ENCODE measurements at regions not wholly inside any gene's neighbourhood (a gene's known extent, or its start where the extent isn't known, plus 50 kb on each side); places are given as distances from the start of the nearest gene placed in this dataset.
"Not testable (repeated sequence)": the region's sequence is repeated elsewhere in the genome, so short reads cannot be mapped to it uniquely, and the experiment has no call there.

DNA sequence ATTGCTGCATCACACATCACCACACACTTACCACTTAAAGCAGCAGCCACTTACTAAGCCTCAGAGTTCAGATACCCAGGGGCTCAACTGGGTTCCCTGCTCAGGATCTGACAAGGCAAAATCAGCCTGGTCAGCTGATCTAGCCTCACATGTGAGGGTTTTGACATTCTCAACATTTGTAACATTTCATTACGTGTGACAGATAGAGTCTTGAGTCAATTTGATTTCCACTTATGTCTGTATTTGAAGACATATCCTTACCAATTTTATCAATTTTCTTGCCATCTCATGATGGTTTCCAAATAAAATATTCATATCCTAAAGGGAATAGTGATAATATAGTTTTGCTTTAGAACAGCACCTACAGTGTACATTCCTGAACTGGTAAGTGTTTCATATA is 494.7 kb upstream of the PFKP start:
- H3K36me3 ChIP-seq (ENCODE audit: control insufficient read depth in 2 of 3, insufficient read depth in 3 of 3, low read length in 3 of 3) = no peaks in the 10 kb centered on the region
- ChIA-PET POLR2A (no interaction called here), CTCF (no interaction called here)
- H3K27me3 ChIP-seq (ENCODE audit: control insufficient read depth in 2 of 2, insufficient read depth in 2 of 2, low read length in 2 of 2) = no peaks in the 10 kb centered on the region
- no peak overlapping the region for H3K27ac Mint-ChIP-seq
- ATAC-seq (no peak), DNase-seq (no peak)
- no peaks in the 10 kb centered on the region for H3K9me3 ChIP-seq (ENCODE audit: control insufficient read depth in 2 of 3, low read length in 3 of 3)
- H3K4me3 ChIP-seq (ENCODE audit: low read length) = no peak overlapping the region
- no peaks in the 10 kb centered on the region for H3K9me3 Mint-ChIP-seq
- H3K36me3 Mint-ChIP-seq = no peaks in the 10 kb centered on the region
- H3K27ac ChIP-seq (ENCODE audit: low read depth, low read length) = no peak overlapping the region
- H3K4me3 Mint-ChIP-seq = no peak overlapping the region
- intact Hi-C loops (cut with micrococcal nuclease) = no loop called here
- H3K4me1 ChIP-seq (ENCODE audit: control insufficient read depth in 2 of 2, insufficient read depth in 2 of 2, low read length in 2 of 2) = no peaks in the 10 kb centered on the region
- no peaks in the 10 kb centered on the region for H3K4me1 Mint-ChIP-seq
- H3K27me3 Mint-ChIP-seq = peaks cover 0 to 23% (median 9%) of the 10 kb centered on the region in 5 donors

DNA sequence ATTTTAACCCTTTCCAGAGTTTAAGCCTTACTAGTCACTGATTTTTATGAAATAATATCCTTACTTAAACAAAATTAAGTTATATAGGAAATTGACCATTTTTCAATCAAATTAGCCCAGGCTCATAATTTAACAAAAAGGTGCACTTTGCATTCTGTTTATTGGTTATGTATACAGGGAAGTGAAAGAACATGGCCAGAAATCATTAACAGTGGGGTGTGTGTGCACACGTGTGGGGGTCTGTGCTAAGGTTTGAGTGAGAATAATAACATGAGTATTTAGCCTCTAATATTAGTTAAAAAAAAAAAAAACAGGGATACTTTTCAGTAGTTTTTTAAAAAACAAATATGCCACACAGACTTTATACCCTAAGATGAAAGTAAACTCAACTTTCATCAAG is 510.5 kb upstream of the PFKP start:
- POLR2A ChIA-PET = no interaction called here
- no peaks in the 10 kb centered on the region for H3K4me1 Mint-ChIP-seq

GRCh38 chr10:2548071-2548470 is 519.3 kb upstream of the PFKP start:
- H3K9me3 Mint-ChIP-seq = peaks cover 0 to 4% (median 0%) of the 10 kb centered on the region in 11 donors
- peaks cover 0 to 10% (median 10%) of the 10 kb centered on the region in 5 donors for H3K27me3 Mint-ChIP-seq
- Histone ChIP-seq H3K36me3 (ENCODE audit: control insufficient read depth in 2 of 3, insufficient read depth in 3 of 3, low read length in 3 of 3) (no peaks in the 10 kb centered on the region), H3K4me3 (ENCODE audit: low read length) (no peak overlapping the region), H3K27me3 (ENCODE audit: control insufficient read depth in 2 of 2, insufficient read depth in 2 of 2, low read length in 2 of 2) (no peaks in the 10 kb centered on the region), H3K4me1 (ENCODE audit: control insufficient read depth in 2 of 2, insufficient read depth in 2 of 2, low read length in 2 of 2) (no peaks in the 10 kb centered on the region), H3K27ac (ENCODE audit: low read depth, low read length) (no peak overlapping the region), H3K9me3 (ENCODE audit: control insufficient read depth in 2 of 3, low read length in 3 of 3) (no peaks in the 10 kb centered on the region)
- ATAC-seq = no peak
- ChIA-PET CTCF (no interaction called here), POLR2A (no interaction called here)
- H3K4me1 Mint-ChIP-seq = peaks cover 0 to 11% (median 0%) of the 10 kb centered on the region in 7 donors
- H3K27ac Mint-ChIP-seq = no peak overlapping the region
- H3K4me3 Mint-ChIP-seq = no peak overlapping the region
- no peaks in the 10 kb centered on the region for H3K36me3 Mint-ChIP-seq
- no peak for DNase-seq
- intact Hi-C loops (cut with micrococcal nuclease) = no loop called here

More for the DNA sequence above, 510.5 kb upstream of the PFKP start:
- no peak overlapping the region for H3K27ac ChIP-seq (ENCODE audit: low read depth, low read length)
- no peaks in the 10 kb centered on the region for H3K36me3 ChIP-seq (ENCODE audit: control insufficient read depth in 2 of 3, insufficient read depth in 3 of 3, low read length in 3 of 3)
- no peaks in the 10 kb centered on the region for H3K36me3 Mint-ChIP-seq
- peaks cover 0 to 15% (median 4%) of the 10 kb centered on the region in 5 donors for H3K27me3 Mint-ChIP-seq
- ATAC-seq (no peak), DNase-seq (no peak)
- no peaks in the 10 kb centered on the region for H3K4me1 ChIP-seq (ENCODE audit: control insufficient read depth in 2 of 2, insufficient read depth in 2 of 2, low read length in 2 of 2)
- peaks cover 0 to 1% (median 0%) of the 10 kb centered on the region in 11 donors for H3K9me3 Mint-ChIP-seq
- no peak overlapping the region for H3K27ac Mint-ChIP-seq
- CTCF ChIA-PET = no interaction called here
- no peaks in the 10 kb centered on the region for H3K9me3 ChIP-seq (ENCODE audit: control insufficient read depth in 2 of 3, low read length in 3 of 3)
- peaks cover 0 to 2% of the 10 kb centered on the region in 2 donors for H3K27me3 ChIP-seq (ENCODE audit: control insufficient read depth in 2 of 2, insufficient read depth in 2 of 2, low read length in 2 of 2)
- intact Hi-C loops (cut with micrococcal nuclease) = no loop called here
- H3K4me3 Mint-ChIP-seq = no peak overlapping the region
- no peak overlapping the region for H3K4me3 ChIP-seq (ENCODE audit: low read length)

DNA sequence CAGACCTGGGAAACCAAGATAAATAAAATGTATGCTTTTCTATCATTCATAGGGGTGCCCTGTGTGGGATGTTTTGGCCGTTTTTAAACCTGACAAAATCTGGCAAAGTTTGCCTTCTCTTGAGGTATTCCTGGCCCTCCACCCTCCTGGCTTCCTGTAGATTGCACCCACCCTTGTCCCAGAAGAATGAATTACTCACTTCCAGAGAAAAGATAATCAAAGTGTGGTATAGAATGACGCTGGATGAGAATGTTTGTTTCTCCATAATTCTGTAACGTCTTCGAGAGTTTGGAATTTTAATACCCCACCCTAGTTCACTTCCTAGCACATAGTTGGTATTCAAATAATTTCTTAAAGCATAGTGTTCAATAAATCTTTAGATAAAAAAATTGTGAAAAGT is 519.7 kb upstream of the PFKP start:
- no peaks in the 10 kb centered on the region for H3K36me3 ChIP-seq (ENCODE audit: control insufficient read depth in 2 of 3, insufficient read depth in 3 of 3, low read length in 3 of 3)
- no peaks in the 10 kb centered on the region for H3K4me1 ChIP-seq (ENCODE audit: control insufficient read depth in 2 of 2, insufficient read depth in 2 of 2, low read length in 2 of 2)
- no peak overlapping the region for H3K27ac ChIP-seq (ENCODE audit: low read depth, low read length)
- intact Hi-C loops (cut with micrococcal nuclease) = no loop called here
- Mint-ChIP-seq H3K36me3 (no peaks in the 10 kb centered on the region), H3K4me1 (peaks cover 0 to 11% (median 0%) of the 10 kb centered on the region in 7 donors), H3K27ac (no peak overlapping the region), H3K9me3 (peaks cover 0 to 4% (median 0%) of the 10 kb centered on the region in 11 donors), H3K27me3 (peaks cover 0 to 10% (median 9%) of the 10 kb centered on the region in 5 donors), H3K4me3 (no peak overlapping the region)
- no peak for ATAC-seq
- POLR2A ChIA-PET = no interaction called here
- DNase-seq = no peak
- H3K4me3 ChIP-seq (ENCODE audit: low read length) = no peak overlapping the region
- H3K9me3 ChIP-seq (ENCODE audit: control insufficient read depth in 2 of 3, low read length in 3 of 3) = no peaks in the 10 kb centered on the region
- CTCF ChIA-PET = no interaction called here
- no peaks in the 10 kb centered on the region for H3K27me3 ChIP-seq (ENCODE audit: control insufficient read depth in 2 of 2, insufficient read depth in 2 of 2, low read length in 2 of 2)

DNA sequence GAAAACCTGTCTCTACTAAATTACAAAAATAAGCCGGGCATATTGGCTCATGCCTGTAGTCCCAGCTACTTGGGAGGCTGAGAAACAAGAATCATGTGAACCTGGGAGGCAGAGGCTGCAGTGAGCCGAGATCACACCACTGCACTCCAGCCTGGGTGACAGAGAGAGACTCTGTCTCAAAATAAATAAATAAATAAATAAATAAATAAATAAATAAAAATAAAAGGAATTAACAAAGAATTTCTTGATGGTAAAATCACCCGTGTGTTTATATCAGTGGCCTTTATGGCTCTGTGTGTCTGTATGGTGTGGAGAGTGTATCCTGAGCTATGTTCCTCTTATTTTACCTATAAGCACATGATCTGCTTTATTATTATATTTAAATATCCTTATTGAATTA is 520.5 kb upstream of the PFKP start:
- H3K4me1 Mint-ChIP-seq = peaks cover 0 to 13% (median 0%) of the 10 kb centered on the region in 7 donors
- H3K27me3 Mint-ChIP-seq; ATAC-seq; CTCF ChIA-PET; POLR2A ChIA-PET; H3K9me3 Mint-ChIP-seq; H3K36me3 Mint-ChIP-seq; H3K4me3 Mint-ChIP-seq; H3K27ac ChIP-seq (ENCODE audit: low read depth, low read length); intact Hi-C loops (cut with micrococcal nuclease); H3K4me3 ChIP-seq (ENCODE audit: low read length); H3K36me3 ChIP-seq (ENCODE audit: control insufficient read depth in 2 of 3, insufficient read depth in 3 of 3, low read length in 3 of 3); DNase-seq; H3K4me1 ChIP-seq (ENCODE audit: control insufficient read depth in 2 of 2, insufficient read depth in 2 of 2, low read length in 2 of 2); H3K9me3 ChIP-seq (ENCODE audit: control insufficient read depth in 2 of 3, low read length in 3 of 3); H3K27ac Mint-ChIP-seq; H3K27me3 ChIP-seq (ENCODE audit: control insufficient read depth in 2 of 2, insufficient read depth in 2 of 2, low read length in 2 of 2): not testable (repeated sequence)

DNA sequence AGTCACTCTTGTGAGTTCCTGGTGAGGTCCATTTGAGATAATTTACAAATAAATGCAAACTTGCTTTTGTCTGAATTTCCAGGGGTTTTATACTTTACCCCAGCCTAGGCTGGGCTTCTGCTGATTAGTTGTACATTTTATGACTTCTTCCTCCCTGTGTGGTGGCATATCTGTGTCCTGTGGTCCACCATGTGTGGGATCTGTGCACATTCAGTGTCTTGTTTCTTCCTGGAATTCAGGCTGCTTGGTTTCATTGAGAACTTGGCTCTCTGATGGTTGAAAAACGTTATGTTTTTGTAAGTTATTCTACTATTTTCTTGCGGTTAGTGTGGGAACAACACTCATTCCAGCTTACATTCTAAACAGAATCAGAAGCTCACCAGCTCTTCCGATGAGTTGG is 523.4 kb upstream of the PFKP start:
- H3K9me3 Mint-ChIP-seq = peaks cover 0 to 2% (median 0%) of the 10 kb centered on the region in 11 donors
- H3K4me3 ChIP-seq (ENCODE audit: low read length) = no peak overlapping the region
- peaks cover 0 to 7% (median 4%) of the 10 kb centered on the region in 5 donors for H3K27me3 Mint-ChIP-seq
- intact Hi-C loops (cut with micrococcal nuclease) = no loop called here
- no peaks in the 10 kb centered on the region for H3K36me3 ChIP-seq (ENCODE audit: control insufficient read depth in 2 of 3, insufficient read depth in 3 of 3, low read length in 3 of 3)
- no peaks in the 10 kb centered on the region for H3K36me3 Mint-ChIP-seq
- ChIA-PET CTCF (no interaction called here), POLR2A (no interaction called here)
- no peak for DNase-seq
- H3K4me1 ChIP-seq (ENCODE audit: control insufficient read depth in 2 of 2, insufficient read depth in 2 of 2, low read length in 2 of 2) = no peaks in the 10 kb centered on the region
- no peak for ATAC-seq
- H3K4me1 Mint-ChIP-seq = peaks cover 0 to 26% (median 0%) of the 10 kb centered on the region in 7 donors
- no peaks in the 10 kb centered on the region for H3K9me3 ChIP-seq (ENCODE audit: control insufficient read depth in 2 of 3, low read length in 3 of 3)
- no peak overlapping the region for H3K27ac ChIP-seq (ENCODE audit: low read depth, low read length)
- no peak overlapping the region for H3K27ac Mint-ChIP-seq
- H3K4me3 Mint-ChIP-seq = no peak overlapping the region
- no peaks in the 10 kb centered on the region for H3K27me3 ChIP-seq (ENCODE audit: control insufficient read depth in 2 of 2, insufficient read depth in 2 of 2, low read length in 2 of 2)

GRCh38 chr10:2543142-2543886 is 524.0 kb upstream of the PFKP start:
- POLR2A ChIA-PET = no interaction called here
- CTCF ChIA-PET = no interaction called here
- peaks cover 0 to 26% (median 0%) of the 10 kb centered on the region in 7 donors for H3K4me1 Mint-ChIP-seq

More at GRCh38 chr10:2543142-2543886, 524.0 kb upstream of the PFKP start:
- peaks cover 0 to 7% (median 4%) of the 10 kb centered on the region in 5 donors for H3K27me3 Mint-ChIP-seq
- no peaks in the 10 kb centered on the region for H3K36me3 Mint-ChIP-seq
- H3K27ac Mint-ChIP-seq = peak overlapping the region in 1 of 9 donors; percentile 21
- ATAC-seq (no peak), DNase-seq (no peak)
- Histone ChIP-seq H3K4me3 (ENCODE audit: low read length) (no peak overlapping the region), H3K4me1 (ENCODE audit: control insufficient read depth in 2 of 2, insufficient read depth in 2 of 2, low read length in 2 of 2) (no peaks in the 10 kb centered on the region), H3K9me3 (ENCODE audit: control insufficient read depth in 2 of 3, low read length in 3 of 3) (no peaks in the 10 kb centered on the region), H3K36me3 (ENCODE audit: control insufficient read depth in 2 of 3, insufficient read depth in 3 of 3, low read length in 3 of 3) (no peaks in the 10 kb centered on the region), H3K27me3 (ENCODE audit: control insufficient read depth in 2 of 2, insufficient read depth in 2 of 2, low read length in 2 of 2) (no peaks in the 10 kb centered on the region), H3K27ac (ENCODE audit: low read depth, low read length) (no peak overlapping the region)
- peak overlapping the region in 1 of 10 donors; percentile 24 for H3K4me3 Mint-ChIP-seq
- H3K9me3 Mint-ChIP-seq = peaks cover 0 to 2% (median 0%) of the 10 kb centered on the region in 11 donors
- intact Hi-C loops (cut with micrococcal nuclease) = no loop called here

All from naive thymus-derived CD4-positive, alpha-beta T cell (primary cell).